ENCODE measurements at regions not wholly inside any gene's neighbourhood (a gene's known extent, or its start where the extent isn't known, plus 50 kb on each side); places are given as distances from the start of the nearest gene placed in this dataset.

- DNase-seq = peak; percentile 1
- Mint-ChIP-seq H3K27me3 (no peaks in the 10 kb centered on the region), H3K27ac (no peak overlapping the region), H3K4me1 (no peaks in the 10 kb centered on the region), H3K4me3 (no peak overlapping the region), H3K36me3 (ENCODE audit: low read depth) (no peaks in the 10 kb centered on the region), H3K9me3 (no peaks in the 10 kb centered on the region)
- POLR2A ChIA-PET = no interaction called here
- CTCF ChIA-PET = interaction anchor here (0.6 kb wide), 1 partner anchor 33 kb away, joined by 4 read pairs; no protein-coding TSS in a partner anchor
Observed at GRCh38 chr2:15840148-15840547, 100.2 kb upstream of the MYCN start.

GRCh38 chr2:15840969-15841368 is 99.4 kb upstream of the MYCN start:
- no peak overlapping the region for H3K4me3 Mint-ChIP-seq
- no peaks in the 10 kb centered on the region for H3K9me3 Mint-ChIP-seq
- H3K4me1 Mint-ChIP-seq = no peaks in the 10 kb centered on the region
- H3K27ac Mint-ChIP-seq = no peak overlapping the region
- ChIA-PET CTCF (no interaction called here), POLR2A (no interaction called here)
- no peaks in the 10 kb centered on the region for H3K27me3 Mint-ChIP-seq
- DNase-seq = no peak
- no peaks in the 10 kb centered on the region for H3K36me3 Mint-ChIP-seq (ENCODE audit: low read depth)

- no peak overlapping the region for H3K27ac Mint-ChIP-seq
- no peaks in the 10 kb centered on the region for H3K36me3 Mint-ChIP-seq (ENCODE audit: low read depth)
- POLR2A ChIA-PET = no interaction called here
- DNase-seq = no peak
- no peaks in the 10 kb centered on the region for H3K27me3 Mint-ChIP-seq
- no peaks in the 10 kb centered on the region for H3K9me3 Mint-ChIP-seq
- CTCF ChIA-PET = no interaction called here
- no peak overlapping the region for H3K4me3 Mint-ChIP-seq
- H3K4me1 Mint-ChIP-seq = no peaks in the 10 kb centered on the region
Observed at GRCh38 chr2:15841776-15842560, 98.4 kb upstream of the MYCN start.

GRCh38 chr2:15842758-15843666 is 97.3 kb upstream of the MYCN start:
- POLR2A ChIA-PET = no interaction called here
- no peak overlapping the region for H3K27ac Mint-ChIP-seq
- H3K4me3 Mint-ChIP-seq = no peak overlapping the region
- CTCF ChIA-PET = no interaction called here
- H3K9me3 Mint-ChIP-seq = peaks cover 2% of the 10 kb centered on the region
- no peaks in the 10 kb centered on the region for H3K4me1 Mint-ChIP-seq
- no peak for DNase-seq
- H3K36me3 Mint-ChIP-seq (ENCODE audit: low read depth) = no peaks in the 10 kb centered on the region
- no peaks in the 10 kb centered on the region for H3K27me3 Mint-ChIP-seq

- Mint-ChIP-seq H3K9me3 (peaks cover 2% of the 10 kb centered on the region), H3K4me3 (no peak overlapping the region), H3K27me3 (no peaks in the 10 kb centered on the region), H3K36me3 (ENCODE audit: low read depth) (no peaks in the 10 kb centered on the region), H3K27ac (no peak overlapping the region), H3K4me1 (no peaks in the 10 kb centered on the region)
- POLR2A ChIA-PET = no interaction called here
- CTCF ChIA-PET = no interaction called here
- DNase-seq = no peak
Observed at GRCh38 chr2:15844211-15844801, 96.0 kb upstream of the MYCN start.

GRCh38 chr2:15845294-15845693 is 95.1 kb upstream of the MYCN start:
- no peak overlapping the region for H3K27ac Mint-ChIP-seq
- H3K36me3 Mint-ChIP-seq (ENCODE audit: low read depth) = no peaks in the 10 kb centered on the region
- DNase-seq = no peak
- H3K9me3 Mint-ChIP-seq = peaks cover 2% of the 10 kb centered on the region
- CTCF ChIA-PET = no interaction called here
- POLR2A ChIA-PET = no interaction called here
- no peak overlapping the region for H3K4me3 Mint-ChIP-seq
- no peaks in the 10 kb centered on the region for H3K4me1 Mint-ChIP-seq
- no peaks in the 10 kb centered on the region for H3K27me3 Mint-ChIP-seq

GRCh38 chr2:15845737-15846405 is 94.5 kb upstream of the MYCN start:
- Mint-ChIP-seq H3K27me3 (no peaks in the 10 kb centered on the region), H3K4me1 (no peaks in the 10 kb centered on the region), H3K27ac (no peak overlapping the region), H3K4me3 (no peak overlapping the region), H3K36me3 (ENCODE audit: low read depth) (no peaks in the 10 kb centered on the region), H3K9me3 (peaks cover 2% of the 10 kb centered on the region)
- ChIA-PET POLR2A (no interaction called here), CTCF (no interaction called here)
- DNase-seq = no peak

GRCh38 chr2:15846626-15847025 is 93.7 kb upstream of the MYCN start:
- Mint-ChIP-seq H3K9me3 (peaks cover 2% of the 10 kb centered on the region), H3K4me1 (no peaks in the 10 kb centered on the region), H3K27me3 (no peaks in the 10 kb centered on the region), H3K36me3 (ENCODE audit: low read depth) (no peaks in the 10 kb centered on the region), H3K27ac (no peak overlapping the region), H3K4me3 (no peak overlapping the region)
- DNase-seq = no peak
- CTCF ChIA-PET = no interaction called here
- POLR2A ChIA-PET = no interaction called here

GRCh38 chr2:15850534-15850933 is 89.8 kb upstream of the MYCN start:
- no peak for DNase-seq
- H3K4me1 Mint-ChIP-seq = no peaks in the 10 kb centered on the region
- peaks cover 2% of the 10 kb centered on the region for H3K9me3 Mint-ChIP-seq
- no peak overlapping the region for H3K4me3 Mint-ChIP-seq
- no peaks in the 10 kb centered on the region for H3K27me3 Mint-ChIP-seq
- no peak overlapping the region for H3K27ac Mint-ChIP-seq
- ChIA-PET CTCF (no interaction called here), POLR2A (no interaction called here)
- no peaks in the 10 kb centered on the region for H3K36me3 Mint-ChIP-seq (ENCODE audit: low read depth)

- Mint-ChIP-seq H3K27ac (no peak overlapping the region), H3K4me1 (no peaks in the 10 kb centered on the region), H3K4me3 (no peak overlapping the region), H3K9me3 (peaks cover 2% of the 10 kb centered on the region), H3K36me3 (ENCODE audit: low read depth) (no peaks in the 10 kb centered on the region), H3K27me3 (no peaks in the 10 kb centered on the region)
- DNase-seq = no peak
- POLR2A ChIA-PET = no interaction called here
- CTCF ChIA-PET = no interaction called here
Observed at GRCh38 chr2:15851076-15851693, 89.2 kb upstream of the MYCN start.

GRCh38 chr2:15852811-15853210 is 87.5 kb upstream of the MYCN start:
- Mint-ChIP-seq H3K27ac (no peak overlapping the region), H3K9me3 (no peaks in the 10 kb centered on the region), H3K27me3 (no peaks in the 10 kb centered on the region), H3K36me3 (ENCODE audit: low read depth) (no peaks in the 10 kb centered on the region), H3K4me1 (no peaks in the 10 kb centered on the region), H3K4me3 (no peak overlapping the region)
- DNase-seq = no peak
- ChIA-PET CTCF (no interaction called here), POLR2A (no interaction called here)

- H3K27me3 Mint-ChIP-seq = no peaks in the 10 kb centered on the region
- DNase-seq = no peak
- H3K4me1 Mint-ChIP-seq = no peaks in the 10 kb centered on the region
- H3K9me3 Mint-ChIP-seq = no peaks in the 10 kb centered on the region
- no peaks in the 10 kb centered on the region for H3K36me3 Mint-ChIP-seq (ENCODE audit: low read depth)
- ChIA-PET CTCF (no interaction called here), POLR2A (no interaction called here)
- no peak overlapping the region for H3K4me3 Mint-ChIP-seq
- no peak overlapping the region for H3K27ac Mint-ChIP-seq
Observed at GRCh38 chr2:15853903-15854302, 86.4 kb upstream of the MYCN start.

GRCh38 chr2:15855766-15856260 is 84.5 kb upstream of the MYCN start:
- H3K4me3 Mint-ChIP-seq = no peak overlapping the region
- H3K9me3 Mint-ChIP-seq = no peaks in the 10 kb centered on the region
- H3K27me3 Mint-ChIP-seq = no peaks in the 10 kb centered on the region
- no peaks in the 10 kb centered on the region for H3K4me1 Mint-ChIP-seq
- DNase-seq = no peak
- ChIA-PET CTCF (no interaction called here), POLR2A (no interaction called here)
- H3K27ac Mint-ChIP-seq = no peak overlapping the region
- no peaks in the 10 kb centered on the region for H3K36me3 Mint-ChIP-seq (ENCODE audit: low read depth)

Data from activated CD4-positive, alpha-beta memory T cell treated with anti-CD3 and anti-CD28 coated beads, Interleukin-2, amount 10 ng/mL, durations not matched to agents 7 days and 5 days (primary cell).